ENCODE measurements at regions not wholly inside any gene's neighbourhood (a gene's known extent, or its start where the extent isn't known, plus 50 kb on each side); places are given as distances from the start of the nearest gene placed in this dataset.
"Not testable (repeated sequence)": the region's sequence is repeated elsewhere in the genome, so short reads cannot be mapped to it uniquely, and the experiment has no call there.

DNA sequence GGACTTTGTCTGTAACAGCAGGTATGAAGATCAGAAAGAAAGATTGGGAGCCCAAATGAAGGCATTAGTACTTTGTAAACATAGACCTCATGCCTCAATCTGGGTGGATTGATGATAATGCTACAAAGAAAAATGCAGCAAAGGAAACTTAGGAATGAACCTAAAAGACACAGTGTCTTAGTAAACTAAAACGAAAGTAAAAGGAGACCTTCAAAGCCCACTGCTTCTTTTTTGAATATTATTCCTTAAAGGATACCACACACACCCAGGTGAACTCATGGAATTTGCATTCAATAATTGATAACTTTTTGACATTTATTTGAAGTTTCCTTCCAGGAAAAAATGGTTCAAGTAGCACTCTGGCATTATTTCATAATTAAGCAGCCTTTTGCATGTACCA is 543.2 kb downstream of the TTLL7 start:
- DNase-seq; H3K4me3 ChIP-seq; H3K4me1 ChIP-seq (ENCODE audit: insufficient read depth); H3K9me3 ChIP-seq; H3K27me3 ChIP-seq; H3K36me3 ChIP-seq; intact Hi-C loops (cut with DNase I); H3K27ac ChIP-seq: not testable (repeated sequence)
- 2 to 17% (median 7%) methylated on average over 1 of the region's 1 CpG for WGBS, 3 donors

DNA sequence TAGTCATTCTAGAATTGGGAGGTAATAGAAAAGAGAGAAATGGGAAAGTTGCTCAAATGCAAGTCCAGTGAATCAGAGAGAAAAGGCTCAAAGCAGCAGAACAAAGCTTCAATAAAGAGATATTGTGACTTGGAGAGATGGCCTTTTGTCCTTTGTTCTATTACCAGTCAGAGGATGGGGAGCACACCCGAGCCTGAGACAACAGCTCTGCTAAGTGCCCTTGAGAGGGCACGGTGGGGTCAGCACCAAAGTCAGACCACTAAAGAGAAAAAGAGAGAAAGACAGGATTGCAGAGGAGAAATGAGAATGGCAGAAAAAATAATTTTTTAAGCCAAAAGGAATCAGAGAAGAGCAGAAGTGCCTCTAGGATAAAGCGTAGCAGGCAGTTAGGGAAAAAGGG is 553.1 kb downstream of the TTLL7 start:
- H3K36me3 ChIP-seq; H3K27me3 ChIP-seq; DNase-seq; intact Hi-C loops (cut with DNase I); H3K27ac ChIP-seq; H3K4me1 ChIP-seq (ENCODE audit: insufficient read depth); H3K4me3 ChIP-seq; H3K9me3 ChIP-seq: not testable (repeated sequence)
- WGBS, 3 donors, result 62 to 72% (median 71%) methylated on average over 2 to 3 of the region's 3 CpGs

DNA sequence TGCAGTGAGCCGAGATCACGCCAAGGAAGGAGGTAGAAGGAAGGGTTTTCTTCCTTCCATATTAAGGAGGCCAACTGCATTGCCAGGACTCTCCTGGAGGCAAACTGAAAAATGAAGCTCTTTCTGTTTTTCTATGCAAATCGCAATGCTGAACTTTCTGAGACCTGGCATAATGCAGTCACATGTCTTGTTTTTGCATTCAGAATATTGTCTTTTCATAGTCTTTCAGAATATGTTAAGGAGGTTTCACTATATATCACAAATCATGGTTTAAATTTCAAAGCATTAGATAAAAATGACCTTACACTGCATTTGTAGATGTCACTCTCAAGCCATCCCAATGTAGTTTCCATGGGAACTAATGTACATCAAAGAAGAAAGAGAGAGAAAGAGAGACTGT is 556.5 kb downstream of the TTLL7 start:
- DNase-seq; H3K4me3 ChIP-seq; H3K27ac ChIP-seq; H3K9me3 ChIP-seq; H3K36me3 ChIP-seq; H3K27me3 ChIP-seq; H3K4me1 ChIP-seq (ENCODE audit: insufficient read depth); intact Hi-C loops (cut with DNase I): not testable (repeated sequence)
- WGBS, 3 donors, result 92 to 98% (median 97%) methylated on average over 2 to 3 of the region's 3 CpGs

DNA sequence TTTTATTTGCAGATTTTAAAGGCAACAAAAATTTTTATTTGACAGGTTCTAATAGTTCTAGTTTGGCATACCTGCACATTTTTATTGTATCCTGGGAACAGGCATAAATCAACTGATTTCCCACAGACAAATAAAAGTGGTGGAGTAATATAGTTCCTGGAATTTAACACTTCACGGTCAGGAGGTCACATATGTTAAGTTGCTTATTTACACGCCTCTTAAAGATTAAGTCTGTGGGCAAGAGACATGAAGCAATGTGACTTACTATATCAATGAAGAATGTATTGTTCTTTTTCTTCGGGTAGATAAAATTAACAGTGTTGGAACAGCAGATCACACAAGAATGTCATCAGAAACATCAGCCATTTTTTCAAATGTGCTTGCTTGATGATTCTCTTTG is 558.3 kb downstream of the TTLL7 start:
- H3K27ac ChIP-seq; H3K4me1 ChIP-seq (ENCODE audit: insufficient read depth); H3K36me3 ChIP-seq; DNase-seq; intact Hi-C loops (cut with DNase I); H3K9me3 ChIP-seq; H3K27me3 ChIP-seq; H3K4me3 ChIP-seq: not testable (repeated sequence)
- WGBS, 3 donors, result 54 to 72% (median 70%) methylated on average over 3 of the region's 3 CpGs

GRCh38 chr1:83440021-83440420 is 558.9 kb downstream of the TTLL7 start:
- H3K4me1 ChIP-seq (ENCODE audit: insufficient read depth); H3K4me3 ChIP-seq; H3K9me3 ChIP-seq; intact Hi-C loops (cut with DNase I); H3K36me3 ChIP-seq; H3K27ac ChIP-seq; H3K27me3 ChIP-seq; DNase-seq: not testable (repeated sequence)
- WGBS, 3 donors, result 76 to 90% (median 81%) methylated on average over 1 of the region's 1 CpG

DNA sequence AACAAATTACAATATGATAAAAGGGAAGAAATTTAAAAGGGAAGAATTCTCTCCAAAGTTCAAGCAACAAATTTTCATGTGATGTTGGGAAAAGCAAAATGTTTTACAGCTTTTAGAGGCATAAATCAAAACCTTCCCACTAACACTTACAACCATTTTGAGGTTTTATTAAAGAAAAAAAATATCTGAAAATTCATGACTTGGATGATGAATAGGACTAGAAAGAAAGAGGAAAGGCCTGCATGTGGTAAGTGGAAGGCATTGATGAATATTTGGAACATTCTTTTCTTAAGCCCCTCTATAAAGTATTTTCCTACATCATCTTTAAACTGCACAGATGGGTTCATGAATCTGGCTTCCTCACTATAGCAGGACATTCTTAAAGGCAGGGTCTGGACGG is 560.6 kb downstream of the TTLL7 start:
- H3K27me3 ChIP-seq; H3K4me3 ChIP-seq; H3K4me1 ChIP-seq (ENCODE audit: insufficient read depth); H3K27ac ChIP-seq; DNase-seq; H3K9me3 ChIP-seq; intact Hi-C loops (cut with DNase I); H3K36me3 ChIP-seq: not testable (repeated sequence)
- WGBS, 3 donors, result 91 to 97% (median 94%) methylated on average over 1 of the region's 1 CpG

DNA sequence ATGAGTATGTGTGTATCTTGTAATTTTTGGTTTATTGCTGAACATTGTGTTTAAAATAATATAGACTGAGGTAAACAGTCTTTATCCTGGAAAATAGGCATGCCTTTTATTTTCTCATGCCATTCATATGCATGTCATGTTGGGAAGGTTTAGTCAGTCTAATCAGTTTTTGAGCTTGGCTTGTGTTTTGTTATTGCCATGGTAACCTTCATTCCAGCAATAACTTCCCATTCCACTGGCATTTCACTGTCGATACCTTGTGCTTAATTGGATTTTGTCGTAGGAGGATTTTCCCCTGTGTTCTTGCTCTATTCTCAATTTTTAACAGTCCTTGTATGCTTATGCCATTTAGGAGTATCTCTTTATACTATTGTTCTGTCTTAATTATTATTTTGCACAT is 563.6 kb downstream of the TTLL7 start:
- H3K4me3 ChIP-seq; H3K9me3 ChIP-seq; H3K27me3 ChIP-seq; DNase-seq; intact Hi-C loops (cut with DNase I); H3K4me1 ChIP-seq (ENCODE audit: insufficient read depth); H3K27ac ChIP-seq; H3K36me3 ChIP-seq: not testable (repeated sequence)
- 60 to 79% (median 61%) methylated on average over 2 of the region's 2 CpGs for WGBS, 3 donors

DNA sequence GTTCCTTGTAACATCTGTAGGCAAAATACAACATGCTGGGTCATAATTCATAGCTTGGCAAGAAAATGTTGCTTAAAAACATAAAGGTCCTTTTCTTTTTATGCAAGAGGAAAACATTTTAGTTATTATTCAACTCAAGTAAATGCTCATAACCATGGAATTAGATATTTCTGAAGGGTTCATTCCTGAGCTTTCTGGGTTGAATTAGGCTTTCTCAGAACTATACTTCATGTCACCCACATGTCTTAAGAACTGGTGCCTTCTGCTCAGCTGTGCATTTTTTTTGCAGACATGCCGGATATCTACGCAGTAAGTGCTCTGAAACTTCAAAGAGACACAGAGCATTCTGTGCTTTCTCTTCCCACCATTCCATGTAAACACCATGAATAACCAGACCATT is 571.4 kb downstream of the TTLL7 start:
- H3K27ac ChIP-seq; H3K9me3 ChIP-seq; intact Hi-C loops (cut with DNase I); H3K4me1 ChIP-seq (ENCODE audit: insufficient read depth); H3K27me3 ChIP-seq; H3K36me3 ChIP-seq; H3K4me3 ChIP-seq; DNase-seq: not testable (repeated sequence)
- WGBS, 3 donors, result 76 to 84% (median 83%) methylated on average over 2 of the region's 2 CpGs

DNA sequence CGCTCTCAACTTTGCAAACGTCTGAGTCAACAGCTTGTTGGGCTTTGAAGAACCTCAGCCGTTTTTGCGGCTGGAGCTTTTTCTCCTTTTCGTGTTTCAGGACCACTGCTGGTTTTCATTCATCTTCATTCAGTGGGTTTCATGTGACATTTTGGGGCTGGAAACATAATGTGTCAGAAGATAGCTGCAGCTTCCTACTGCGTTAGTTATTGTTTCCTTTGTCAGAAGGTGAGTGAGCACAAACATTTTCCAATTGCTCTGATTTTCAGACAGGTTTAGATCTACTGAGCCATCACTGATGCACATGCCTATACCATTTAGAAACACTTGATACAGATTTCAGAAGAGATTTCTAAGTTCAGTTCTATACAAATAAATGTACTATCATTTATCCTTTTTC is 575.5 kb downstream of the TTLL7 start:
- WGBS, 3 donors, result 89 to 95% (median 95%) methylated on average over 6 of the region's 6 CpGs
- H3K4me1 ChIP-seq (ENCODE audit: insufficient read depth); H3K27me3 ChIP-seq; DNase-seq; H3K4me3 ChIP-seq; H3K36me3 ChIP-seq; H3K27ac ChIP-seq; intact Hi-C loops (cut with DNase I); H3K9me3 ChIP-seq: not testable (repeated sequence)
